H4 (cell line): ENCODE measurements at regions not wholly inside any gene's neighbourhood (a gene's known extent, or its start where the extent isn't known, plus 50 kb on each side); places are given as distances from the start of the nearest gene placed in this dataset.
"Not testable (repeated sequence)": the region's sequence is repeated elsewhere in the genome, so short reads cannot be mapped to it uniquely, and the experiment has no call there.

Experiments
- DNase-seq: peaks from one replicate; pipeline ENCODE4 v3.0.0-alpha.2; 2015; ENCODE audit warnings: low spot score

DNA sequence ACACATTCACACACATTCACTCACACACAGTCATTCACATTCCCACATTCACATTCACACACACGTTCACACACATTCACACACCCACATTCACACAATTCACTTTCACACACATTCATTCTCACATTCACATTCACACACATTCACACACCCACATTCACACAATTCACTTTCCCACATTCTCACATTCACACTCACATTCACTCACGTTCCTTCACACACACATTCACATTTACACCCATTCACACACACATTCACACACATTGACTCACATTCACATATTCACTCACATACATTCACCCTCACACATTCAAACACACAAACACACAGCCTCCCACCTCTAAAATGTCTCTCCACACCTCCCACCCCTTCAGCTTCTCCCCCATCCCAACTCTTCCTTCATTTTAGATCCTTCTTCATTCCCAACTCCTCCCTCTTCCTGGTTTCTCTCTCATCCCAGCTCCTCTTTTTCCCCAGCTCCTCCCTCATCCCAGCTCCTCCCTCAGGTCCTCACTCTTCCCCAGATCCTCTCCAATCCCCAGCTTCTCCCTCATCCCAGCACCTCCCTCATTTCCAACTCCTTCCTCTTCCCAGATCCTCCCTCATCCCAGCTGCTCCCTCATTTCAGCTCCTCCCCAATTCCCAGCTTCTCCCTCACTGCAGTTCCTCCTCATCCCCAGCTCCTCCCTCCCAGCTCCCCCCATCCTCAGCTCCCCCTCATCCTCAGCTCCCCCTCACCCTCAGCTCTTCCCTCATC, 111.0 kb downstream of the FAM53A start:
- no peak for DNase-seq

GRCh38 chr4:1572521-1572920, 111.6 kb downstream of the FAM53A start:
- no peak for DNase-seq

GRCh38 chr4:1572010-1572385, 112.1 kb downstream of the FAM53A start:
- no peak for DNase-seq

DNA sequence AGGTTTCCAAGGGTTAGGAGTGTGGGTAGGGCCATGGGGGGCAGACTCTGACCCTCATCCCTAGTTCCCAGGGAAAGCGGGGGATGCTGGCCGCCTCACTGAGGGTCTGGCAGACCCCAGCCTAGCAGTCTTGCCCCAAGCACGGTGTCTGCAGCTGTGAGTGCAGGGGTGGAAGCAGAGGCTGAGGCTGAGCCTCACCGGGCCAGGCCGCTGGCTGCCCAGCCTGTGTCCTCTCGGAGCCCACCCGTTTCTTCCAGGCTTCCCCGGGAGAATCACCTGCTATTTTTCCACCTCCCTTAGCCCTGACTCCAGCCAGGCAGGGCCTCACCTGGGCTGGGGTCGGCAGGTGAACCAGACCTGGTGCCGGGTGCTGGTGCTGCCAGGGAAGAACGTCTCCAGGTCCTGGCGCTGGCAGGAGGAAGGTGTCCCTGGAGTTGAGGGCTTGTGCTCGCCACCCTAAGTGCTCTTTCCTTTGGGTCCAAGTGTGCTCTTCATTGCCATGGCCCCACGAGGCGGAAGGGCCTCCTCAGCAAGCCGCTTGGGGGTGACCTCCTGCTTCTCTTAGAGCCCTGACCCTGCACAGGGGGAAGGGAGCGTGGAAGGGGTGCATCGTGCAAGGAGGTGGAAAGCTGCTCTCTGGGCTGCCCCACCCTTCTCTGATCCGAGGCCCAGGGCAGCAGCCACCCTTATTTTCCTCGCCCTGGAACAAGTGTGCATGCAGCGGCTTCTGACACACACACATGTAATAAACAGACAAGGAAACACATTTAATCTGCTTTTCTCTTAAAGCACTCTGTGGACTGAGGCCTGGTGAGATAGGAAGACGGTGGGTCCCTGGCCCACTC, 112.7 kb downstream of the FAM53A start:
- DNase-seq, result no peak

GRCh38 chr4:1570291-1571164, 113.6 kb downstream of the FAM53A start:
- DNase-seq, result no peak

GRCh38 chr4:1569461-1570151, 114.5 kb downstream of the FAM53A start:
- no peak for DNase-seq

- DNase-seq, result no peak
Observed at GRCh38 chr4:1568855-1569460, 115.2 kb downstream of the FAM53A start.

DNA sequence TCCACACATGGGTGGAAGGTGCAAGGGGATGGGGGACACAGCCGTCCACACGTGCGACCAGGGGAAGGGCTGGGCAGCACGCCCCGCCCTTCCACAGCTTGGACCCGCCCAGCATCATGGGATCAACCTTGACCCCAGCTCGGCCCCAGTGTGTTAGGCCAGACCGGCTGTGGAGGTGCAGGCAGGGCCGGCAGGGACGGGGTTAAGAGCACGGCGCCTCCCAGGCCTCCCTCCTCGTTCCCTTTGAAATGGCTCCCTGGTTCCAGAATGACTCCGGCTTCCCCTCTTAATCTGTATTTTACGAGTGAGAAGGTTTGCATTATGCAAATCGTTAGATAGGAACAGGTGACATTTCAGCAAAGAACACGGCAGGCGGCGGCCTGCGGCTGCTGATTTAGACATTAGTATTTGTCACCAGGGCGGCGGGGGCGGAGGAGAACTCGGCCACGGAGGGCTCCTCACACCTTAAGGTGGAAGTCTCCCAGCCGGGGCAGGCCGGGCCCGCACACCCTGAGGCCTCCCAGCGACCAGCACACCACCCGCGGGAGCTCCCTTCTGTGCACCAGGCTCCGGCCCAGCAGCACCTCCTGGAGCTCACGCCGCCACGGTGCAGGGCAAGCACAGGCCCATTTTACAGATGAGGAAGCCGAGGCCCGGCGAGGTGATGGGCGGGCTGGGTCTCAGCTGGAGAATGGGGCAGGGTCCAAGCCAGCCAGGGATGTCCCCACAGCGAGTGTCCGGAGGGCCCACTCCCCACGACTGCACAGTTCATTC, 116.1 kb downstream of the FAM53A start:
- DNase-seq, result no peak

DNA sequence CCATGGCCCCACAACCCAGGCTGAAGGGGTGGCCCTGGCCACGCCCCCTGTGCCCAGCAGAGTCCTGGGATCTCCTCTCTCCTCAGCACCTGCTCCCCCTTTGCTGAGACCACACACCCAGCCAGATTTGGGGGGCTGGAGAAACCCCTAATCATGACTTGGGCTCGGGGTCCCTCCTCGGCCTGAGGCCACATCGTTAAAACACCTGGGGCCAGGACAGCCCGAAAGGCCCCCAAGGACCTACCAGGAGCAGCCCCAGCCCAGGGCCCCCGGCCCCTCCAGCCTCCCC, 116.7 kb downstream of the FAM53A start:
- DNase-seq, result no peak

- no peak for DNase-seq
Observed at GRCh38 chr4:1566838-1567518, 117.1 kb downstream of the FAM53A start.

- DNase-seq, result not testable (repeated sequence)
Observed at GRCh38 chr4:1566301-1566837, 117.7 kb downstream of the FAM53A start.

DNA sequence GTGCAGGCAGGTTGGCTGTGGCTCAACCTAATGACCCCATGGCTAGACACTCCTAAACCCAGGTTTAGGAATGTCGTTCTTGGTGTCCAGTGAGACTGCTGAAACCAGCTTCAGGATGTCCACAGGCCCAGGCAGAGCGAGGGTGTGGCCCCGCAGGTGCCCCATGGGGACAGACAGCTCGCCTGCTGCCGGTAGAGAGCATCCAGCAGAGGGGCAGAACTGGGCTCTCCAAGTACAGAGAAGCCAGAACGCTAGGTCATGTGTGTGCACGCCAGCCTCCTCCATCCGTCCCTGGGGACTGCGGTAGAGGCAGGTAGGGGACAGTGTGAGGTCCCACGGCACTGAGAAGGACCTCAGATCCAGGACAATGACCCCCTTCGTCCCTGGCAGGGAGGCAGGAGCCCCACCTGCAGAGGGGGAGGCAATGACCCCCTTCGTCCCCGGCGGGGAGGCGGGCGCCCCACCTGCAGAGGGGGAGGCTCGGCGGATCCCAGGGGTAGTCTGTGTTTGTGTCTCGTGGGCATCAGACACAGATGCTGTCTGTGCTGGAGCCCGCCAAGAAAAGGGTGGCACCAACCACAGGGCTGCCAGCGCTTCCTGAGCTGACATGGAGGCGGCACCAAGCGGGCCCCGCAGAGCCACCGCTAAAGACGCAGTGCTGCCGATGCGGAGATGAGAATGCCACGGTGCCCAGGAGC, 118.4 kb downstream of the FAM53A start:
- DNase-seq, result no peak

DNA sequence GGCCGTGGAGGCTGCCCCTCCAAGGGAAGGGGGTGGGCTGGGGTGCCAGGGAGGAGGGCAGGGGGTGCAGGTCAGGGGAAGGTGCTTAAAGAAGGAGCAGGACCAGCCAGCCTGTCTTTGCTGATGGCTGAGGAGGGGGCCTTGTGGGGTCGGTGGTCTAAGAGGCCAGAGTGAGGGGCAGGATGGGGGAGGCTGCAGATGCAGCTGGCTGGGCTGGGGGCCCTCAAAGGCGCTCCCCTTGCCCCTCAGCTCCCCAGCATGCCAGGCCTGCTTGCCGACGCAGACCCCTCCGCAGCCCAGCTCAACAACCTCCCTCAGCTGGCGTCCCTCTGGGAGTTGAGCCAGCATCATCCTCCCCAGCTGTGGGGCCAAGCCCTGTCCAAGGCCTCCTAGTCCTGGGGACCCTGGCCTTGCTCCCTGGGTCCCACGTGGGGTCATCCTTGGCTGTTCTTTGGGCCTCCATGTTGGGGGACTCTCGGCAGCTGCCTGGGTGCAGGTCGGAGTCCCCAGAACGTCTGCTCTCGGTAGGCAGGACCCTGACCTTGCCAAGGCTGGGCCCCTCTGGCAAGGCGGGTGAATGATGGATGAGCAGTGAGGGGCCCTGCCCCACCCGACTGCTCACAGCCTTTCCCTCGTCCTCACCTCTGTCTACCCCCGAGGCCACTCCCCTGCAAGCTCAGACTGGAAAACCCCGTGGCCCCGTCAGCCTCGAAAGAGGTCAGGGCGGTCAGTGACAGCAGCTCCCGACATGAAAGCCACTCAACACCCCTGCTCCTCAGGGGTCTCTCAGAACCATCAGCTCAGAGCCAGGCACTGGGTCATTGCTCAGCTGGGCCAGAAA, 119.4 kb downstream of the FAM53A start:
- DNase-seq, result no peak

DNA sequence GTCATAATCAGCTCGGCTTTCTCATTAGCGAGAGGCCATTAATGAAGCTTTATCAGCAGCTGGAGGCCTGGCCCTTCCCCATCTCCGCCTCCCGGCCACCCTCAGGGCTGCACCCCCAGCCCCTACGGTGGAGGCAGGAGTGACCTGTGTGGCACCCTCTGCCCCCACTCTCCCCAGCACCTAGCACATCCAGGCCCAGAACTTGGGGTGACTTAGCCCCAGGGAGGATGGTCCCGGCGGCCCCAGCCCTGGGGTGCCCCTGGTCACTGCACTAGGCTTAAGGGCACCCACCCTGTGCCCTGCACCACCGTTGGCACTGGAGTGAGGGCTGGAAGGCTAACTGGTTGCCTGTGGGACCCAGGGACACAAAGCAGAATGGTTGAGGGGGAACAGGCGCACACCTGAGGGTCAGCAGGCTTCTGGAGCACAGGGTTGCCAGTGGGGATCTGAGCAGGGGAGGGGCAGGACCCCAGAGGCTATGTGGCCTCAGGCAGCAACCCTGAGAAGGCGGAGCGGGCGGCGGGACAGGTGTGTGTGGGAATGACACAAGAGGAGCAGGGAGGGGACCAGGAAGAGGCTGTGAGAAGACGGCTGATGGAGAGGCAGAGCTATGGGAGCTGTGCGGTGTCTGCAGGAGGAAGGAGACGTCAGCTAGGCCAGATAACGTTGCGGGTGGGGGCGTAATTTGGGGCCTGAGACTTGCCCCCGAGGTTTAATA, 120.2 kb downstream of the FAM53A start:
- no peak for DNase-seq

- DNase-seq, result no peak
Observed at GRCh38 chr4:1563241-1563640, 120.9 kb downstream of the FAM53A start.

DNA sequence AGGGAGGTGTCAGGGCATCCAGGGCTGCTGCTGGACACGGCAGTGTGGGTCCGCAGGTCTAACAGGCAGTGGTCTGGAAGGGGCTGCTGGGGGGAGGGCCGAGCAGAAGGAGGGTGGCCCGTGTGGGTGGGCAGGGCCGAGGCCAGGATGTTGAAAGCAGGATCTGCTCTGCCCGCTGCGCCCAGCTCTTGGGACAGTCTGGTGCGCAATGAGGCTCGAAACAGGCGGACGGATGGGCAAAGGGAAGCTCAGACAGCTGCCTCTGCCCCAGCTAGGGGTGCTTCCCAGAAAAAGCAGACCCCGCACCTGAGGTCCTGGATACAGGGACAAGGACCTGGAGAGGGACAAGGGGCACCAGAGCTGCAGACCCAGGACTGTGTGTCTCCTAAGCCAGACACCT, 121.3 kb downstream of the FAM53A start:
- no peak for DNase-seq

DNA sequence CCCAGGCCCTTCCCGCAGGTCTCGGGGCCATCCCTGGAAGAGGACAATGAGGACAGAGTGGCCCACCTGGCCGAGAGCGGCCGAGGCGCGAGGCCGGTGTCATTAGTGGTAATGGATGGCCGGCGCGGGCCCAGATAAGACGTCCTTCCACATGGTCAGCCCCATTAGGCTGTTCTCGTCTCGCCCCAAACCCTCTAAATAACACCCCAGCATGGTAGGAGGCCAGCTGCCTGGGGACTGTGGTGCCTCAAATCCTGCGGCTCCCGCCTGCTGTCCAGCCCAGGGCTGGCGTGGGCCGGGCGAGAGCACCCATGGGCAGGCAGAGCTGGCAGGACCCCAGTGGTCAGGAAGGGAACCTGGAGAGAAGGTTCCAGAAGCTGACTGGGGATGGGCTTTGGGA, 121.7 kb downstream of the FAM53A start:
- DNase-seq, result no peak
